HCT116 (cell line): ENCODE measurements at regions not wholly inside any gene's neighbourhood (a gene's known extent, or its start where the extent isn't known, plus 50 kb on each side); places are given as distances from the start of the nearest gene placed in this dataset.

Experiments
- ATF3 ChIP-seq: IDR thresholded peaks from 2 replicates; pipeline ENCODE4 v1.6.1; 2012
- CEBPB ChIP-seq: IDR thresholded peaks from 2 replicates; pipeline ENCODE4 v1.6.1; 2012; ENCODE audit warnings: low read depth
- CTCF ChIP-seq, 3 experiments: fragments of 200-600 bp in 1 of 3; sonication (generic) in 1 of 3; IDR thresholded peaks in 2 of 3; conservative IDR thresholded peaks in 1 of 3; 2 replicates each; pipeline ENCODE4 v1.5.1; 2012 to 2017; ENCODE audit warnings: low read depth in 2 of 3, low read length in 2 of 3, antibody characterized with exemption in 1 of 3, borderline replicate concordance in 1 of 3, control low read depth in 1 of 3, mild to moderate bottlenecking in 1 of 3, mixed read lengths in 1 of 3, mixed run types in 1 of 3, moderate library complexity in 1 of 3; ENCODE audit not compliant: insufficient read depth in 1 of 3
- FOSL1 ChIP-seq: IDR thresholded peaks from 2 replicates; pipeline ENCODE4 v1.6.1; 2012; ENCODE audit warnings: low read depth
- JUND ChIP-seq: IDR thresholded peaks from 2 replicates; pipeline ENCODE4 v1.6.1; 2012
- POLR2A ChIP-seq: IDR thresholded peaks from 2 replicates; pipeline ENCODE4 v1.7.0; 2011; ENCODE audit warnings: borderline replicate concordance; ENCODE audit not compliant: insufficient read depth, insufficient read length; ENCODE audit errors: extremely low read depth
- POLR2AphosphoS5 ChIP-seq: IDR thresholded peaks from 2 replicates; pipeline ENCODE4 v1.6.1; 2011; ENCODE audit warnings: mild to moderate bottlenecking, low read depth, low read length, moderate library complexity
- RAD21 ChIP-seq: IDR thresholded peaks from 2 replicates; pipeline ENCODE4 v1.6.1; 2012; ENCODE audit warnings: low read depth, mild to moderate bottlenecking
- REST ChIP-seq: IDR thresholded peaks from 2 replicates; pipeline ENCODE4 v1.6.1; 2012; ENCODE audit warnings: low read depth
- SIN3A ChIP-seq: IDR thresholded peaks from 2 replicates; pipeline ENCODE4 v1.6.1; 2012; ENCODE audit warnings: low read depth
- SP1 ChIP-seq: IDR thresholded peaks from 2 replicates; pipeline ENCODE4 v1.6.1; 2012; ENCODE audit warnings: low read depth
- SRF ChIP-seq: IDR thresholded peaks from 2 replicates; pipeline ENCODE4 v1.6.1; 2012; ENCODE audit warnings: low read depth
- ZFX ChIP-seq: fragments of 450-650 bp; IDR thresholded peaks from 2 replicates; pipeline ENCODE4 v1.6.1; 2017
- ZNF274 ChIP-seq: fragments of 200-500 bp; sonication (Bioruptor generic); IDR thresholded peaks from 2 replicates; pipeline ENCODE4 v1.6.1; 2014; ENCODE audit warnings: mild to moderate bottlenecking, low read depth, low read length, inconsistent platforms

- no peak for TF ChIP-seq ZNF274
- no peak for TF ChIP-seq CTCF (IDR thresholded peaks at IDR 0.05 in 2 of 3, conservative IDR thresholded peaks at IDR 0.05 in 1 of 3; ENCODE audit: borderline replicate concordance in 1 of 3, insufficient read depth in 1 of 3, low read depth in 2 of 3, low read length in 2 of 3)
- TF ChIP-seq SIN3A, result no peak
- no peak for TF ChIP-seq ZFX
- no peak for TF ChIP-seq CEBPB
- no peak for TF ChIP-seq REST
- no peak for TF ChIP-seq JUND
- TF ChIP-seq SP1, result no peak
- TF ChIP-seq ATF3, result no peak
- TF ChIP-seq POLR2AphosphoS5, result no peak
- no peak for TF ChIP-seq FOSL1
- no peak for TF ChIP-seq SRF
- TF ChIP-seq POLR2A, result no peak
- TF ChIP-seq RAD21, result no peak
These were observed 65.3 kb upstream of the DCLK2 start for GRCh38 chr4:150012851-150013360.
